Right lobe of liver (tissue), 4 donors: ENCODE measurements at regions not wholly inside any gene's neighbourhood (a gene's known extent, or its start where the extent isn't known, plus 50 kb on each side); places are given as distances from the start of the nearest gene placed in this dataset.

Source experiments
- CTCF ChIP-seq, 4 donors: fragments of 200-600 bp in 3 of 4; fragments of 450-650 bp in 1 of 4; IDR thresholded peaks; one replicate each; pipeline versions ENCODE4 v1.5.1 to v1.8.0; 2016 to 2022; ENCODE audit warnings: antibody characterized with exemption in 4 of 4, mild to moderate bottlenecking in 2 of 4
- POLR2A ChIP-seq: fragments of 450-650 bp; IDR thresholded peaks from one replicate; pipeline ENCODE4 v1.6.1; 2017; ENCODE audit warnings: antibody characterized with exemption, mild to moderate bottlenecking
- donor health status: DM: no; HTN: no; CAD: no.
- donor health status: DM: no; HTN: no; CAD: no.
- donor health status: DM: no; HTN: yes; CAD: no.

- TF ChIP-seq CTCF (IDR thresholded peaks at IDR 0.05) (no peak), POLR2A (no peak)
Observed at GRCh38 chr1:101733340-101733739, 263.4 kb downstream of the OLFM3 start.
